HL-60 (cell line): ENCODE measurements at regions not wholly inside any gene's neighbourhood (a gene's known extent, or its start where the extent isn't known, plus 50 kb on each side); places are given as distances from the start of the nearest gene placed in this dataset.

ENCODE experiments used
- GABPA ChIP-seq: IDR thresholded peaks from 2 replicates; pipeline ENCODE4 v1.6.1; 2012; ENCODE audit warnings: low read depth
- POLR2AphosphoS5 ChIP-seq: IDR thresholded peaks from 2 replicates; pipeline ENCODE4 v1.6.1; 2012; ENCODE audit warnings: low read depth
- SPI1 ChIP-seq: IDR thresholded peaks from 2 replicates; pipeline ENCODE4 v1.6.1; 2012; ENCODE audit warnings: low read depth, mild to moderate bottlenecking, borderline replicate concordance
- TF ChIP-seq, protein P1 (sequence below): IDR thresholded peaks from one replicate; pipeline ENCODE4 v1.5.1; 2011; ENCODE audit warnings: low read length, control low read depth, inconsistent platforms; ENCODE audit not compliant: insufficient read depth

DNA sequence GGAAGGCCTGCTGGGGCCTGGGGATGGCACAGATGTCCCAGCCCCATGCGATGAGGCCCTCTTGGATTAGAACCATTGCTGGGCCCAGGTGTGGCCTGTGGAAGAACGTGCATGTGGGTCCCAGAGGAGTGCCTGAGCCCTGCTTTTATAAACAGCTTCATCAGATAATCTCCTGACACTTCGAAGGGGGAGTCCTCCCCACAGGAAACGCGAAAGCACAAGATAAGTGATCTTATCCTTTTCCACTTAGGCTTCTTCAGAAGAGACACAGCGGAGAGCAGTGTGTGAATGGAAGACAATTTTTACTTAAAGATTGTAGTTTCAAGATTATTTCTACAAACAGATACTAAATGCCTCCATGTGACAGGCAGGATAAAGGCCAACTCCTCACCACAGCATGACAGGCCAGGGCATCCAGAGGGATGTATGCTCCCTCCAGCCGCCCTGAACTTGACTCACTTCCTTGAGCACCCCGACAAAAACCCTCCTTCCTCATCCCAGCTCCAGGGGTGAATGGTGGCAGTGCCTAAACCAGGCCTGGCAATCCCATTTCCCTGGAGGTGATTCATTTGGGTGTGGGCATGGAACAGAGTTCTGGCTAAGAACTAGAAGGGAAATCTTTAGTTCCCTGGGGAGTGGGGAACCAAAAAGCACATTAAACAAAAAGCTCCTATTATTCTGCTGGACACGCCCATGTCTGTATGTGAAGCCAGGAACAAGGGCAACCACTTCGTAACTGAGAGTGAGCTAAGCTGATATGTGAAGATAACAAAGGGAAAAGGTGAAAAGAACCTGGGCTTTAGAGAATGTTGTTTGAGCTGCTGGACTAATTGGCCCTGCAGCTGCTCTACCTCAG lies 56.2 kb upstream of the TMEM163 start:
- TF ChIP-seq GABPA: no peak
- TF ChIP-seq, protein P1, sequence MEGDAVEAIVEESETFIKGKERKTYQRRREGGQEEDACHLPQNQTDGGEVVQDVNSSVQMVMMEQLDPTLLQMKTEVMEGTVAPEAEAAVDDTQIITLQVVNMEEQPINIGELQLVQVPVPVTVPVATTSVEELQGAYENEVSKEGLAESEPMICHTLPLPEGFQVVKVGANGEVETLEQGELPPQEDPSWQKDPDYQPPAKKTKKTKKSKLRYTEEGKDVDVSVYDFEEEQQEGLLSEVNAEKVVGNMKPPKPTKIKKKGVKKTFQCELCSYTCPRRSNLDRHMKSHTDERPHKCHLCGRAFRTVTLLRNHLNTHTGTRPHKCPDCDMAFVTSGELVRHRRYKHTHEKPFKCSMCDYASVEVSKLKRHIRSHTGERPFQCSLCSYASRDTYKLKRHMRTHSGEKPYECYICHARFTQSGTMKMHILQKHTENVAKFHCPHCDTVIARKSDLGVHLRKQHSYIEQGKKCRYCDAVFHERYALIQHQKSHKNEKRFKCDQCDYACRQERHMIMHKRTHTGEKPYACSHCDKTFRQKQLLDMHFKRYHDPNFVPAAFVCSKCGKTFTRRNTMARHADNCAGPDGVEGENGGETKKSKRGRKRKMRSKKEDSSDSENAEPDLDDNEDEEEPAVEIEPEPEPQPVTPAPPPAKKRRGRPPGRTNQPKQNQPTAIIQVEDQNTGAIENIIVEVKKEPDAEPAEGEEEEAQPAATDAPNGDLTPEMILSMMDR: no peak
- no peak for TF ChIP-seq SPI1
- TF ChIP-seq POLR2AphosphoS5: no peak
